Adrenal gland (tissue), 9 donors: ENCODE measurements at regions not wholly inside any gene's neighbourhood (a gene's known extent, or its start where the extent isn't known, plus 50 kb on each side); places are given as distances from the start of the nearest gene placed in this dataset.

Experiments used
- DNase-seq, 7 donors: peaks; one replicate each; pipeline ENCODE4 v3.0.0-alpha.2; 2019 to 2020
- H3K27ac ChIP-seq, 5 donors: fragments of 200-600 bp; sonication (generic) in 4 of 5; 1 replicate in 3 of 5; 2 replicates in 2 of 5; pipeline versions ENCODE4 v1.5.1 to v1.8.0; 2016 to 2020; ENCODE audit warnings: mild to moderate bottlenecking in 1 of 5
- H3K27me3 ChIP-seq: fragments of 200-600 bp; 2 replicates; pipeline ENCODE4 v1.8.0; 2021
- H3K36me3 ChIP-seq, 2 donors: fragments of 200-600 bp; replicated peaks in 1 of 2; 1 replicate in 1 of 2; 2 replicates in 1 of 2; pipeline versions ENCODE4 v1.5.1 to v1.8.0; 2018 to 2022
- H3K4me1 ChIP-seq, 2 donors: fragments of 200-600 bp; replicated peaks in 1 of 2; 1 replicate in 1 of 2; 2 replicates in 1 of 2; pipeline versions ENCODE4 v1.5.1 to v1.8.0; 2018 to 2021
- H3K4me3 ChIP-seq, 4 donors: fragments of 200-600 bp; sonication (generic) in 3 of 4; one replicate each; pipeline ENCODE4 v1.5.1; 2016 to 2018
- H3K9me3 ChIP-seq, 3 donors: fragments of 200-600 bp; sonication (generic) in 1 of 3; replicated peaks in 1 of 3; 1 replicate in 2 of 3; 2 replicates in 1 of 3; pipeline versions ENCODE4 v1.5.1 to v1.8.0; 2016 to 2021
- CTCF ChIP-seq, 6 experiments: fragments of 450-650 bp in 4 of 6; fragments of 200-600 bp in 2 of 6; sonication (generic) in 1 of 6; IDR thresholded peaks; 1 replicate in 5 of 6; 2 replicates in 1 of 6; pipeline versions ENCODE4 v1.5.1 to v1.8.0; 2016 to 2021; ENCODE audit warnings: antibody characterized with exemption in 6 of 6, mild to moderate bottlenecking in 2 of 6, moderate library complexity in 1 of 6
- POLR2A ChIP-seq, 2 donors: fragments of 450-650 bp; IDR thresholded peaks; one replicate each; pipeline ENCODE4 v1.6.1; 2017; ENCODE audit warnings: antibody characterized with exemption in 2 of 2, mild to moderate bottlenecking in 2 of 2, moderate library complexity in 1 of 2
- WGBS, 4 donors: extraction: QIAGEN DNeasy Blood & Tissue Kit in 2 of 4; methylation state at CpG; one replicate each; pipeline versions ENCODE4 v1.1.5 to v1.1.7; 2013 to 2017; 5-methylcytosine and 5-hydroxymethylcytosine counted together
- intact Hi-C, 2 donors: fragments of 100-400 bp; cut with DNase I; formaldehyde crosslinking; loops; one replicate each; pipeline versions ENCODE4 v1.14.1 to v1.15.0; 2022 to 2023
- donor health status: healthy with polysubstance abuse.
- donor health status: Bipolar disorder and iron deficiency.
- donor health status: DM: yes; HTN: yes; CAD: no.
- donor health status: DM: no; HTN: no; CAD: no.
- donor health status: DM: no; HTN: no; CAD: no.

GRCh38 chr7:95718577-95719410, 53.6 kb upstream of the DYNC1I1 start:
- Histone ChIP-seq H3K4me3 (no peak overlapping the region), H3K27ac (no peak overlapping the region), H3K9me3 (no peaks in the 10 kb centered on the region), H3K27me3 (peaks cover 11% of the 10 kb centered on the region), H3K36me3 (no peaks in the 10 kb centered on the region), H3K4me1 (no peaks in the 10 kb centered on the region)
- 46 to 57% (median 51%) methylated on average over 6 of the region's 6 CpGs for WGBS, 4 donors
- TF ChIP-seq CTCF (IDR thresholded peaks at IDR 0.05) = peak; percentile 15 to 52 (median 30)
- TF ChIP-seq POLR2A (IDR thresholded peaks at IDR 0.05) = no peak
- no peak for DNase-seq
- intact Hi-C loops = no loop called here

- intact Hi-C loops = no loop called here
These were observed 55.8 kb upstream of the DYNC1I1 start for GRCh38 chr7:95716357-95717122.

GRCh38 chr7:95715274-95715673, 57.1 kb upstream of the DYNC1I1 start:
- DNase-seq = no peak
- no peak overlapping the region for H3K27ac ChIP-seq
- H3K36me3 ChIP-seq = no peaks in the 10 kb centered on the region
- H3K9me3 ChIP-seq = no peaks in the 10 kb centered on the region
- no peaks in the 10 kb centered on the region for H3K4me1 ChIP-seq
- no peak overlapping the region for H3K4me3 ChIP-seq
- no peaks in the 10 kb centered on the region for H3K27me3 ChIP-seq
- intact Hi-C loops = no loop called here
- TF ChIP-seq CTCF (IDR thresholded peaks at IDR 0.05) (no peak), POLR2A (IDR thresholded peaks at IDR 0.05) (no peak)

More at GRCh38 chr7:95716357-95717122, 55.8 kb upstream of the DYNC1I1 start:
- no peak overlapping the region for H3K4me3 ChIP-seq
- H3K27me3 ChIP-seq = no peaks in the 10 kb centered on the region
- no peak for DNase-seq
- no peaks in the 10 kb centered on the region for H3K36me3 ChIP-seq
- no peaks in the 10 kb centered on the region for H3K9me3 ChIP-seq
- H3K4me1 ChIP-seq = no peaks in the 10 kb centered on the region
- H3K27ac ChIP-seq = no peak overlapping the region
- WGBS, 4 donors = 78 to 89% (median 85%) methylated on average over 5 of the region's 5 CpGs
- TF ChIP-seq CTCF (IDR thresholded peaks at IDR 0.05) = no peak
- no peak for TF ChIP-seq POLR2A (IDR thresholded peaks at IDR 0.05)

- no peak for DNase-seq
- no peak for TF ChIP-seq CTCF (IDR thresholded peaks at IDR 0.05)
- no peak for TF ChIP-seq POLR2A (IDR thresholded peaks at IDR 0.05)
- no peak overlapping the region for H3K4me3 ChIP-seq
- no peak overlapping the region for H3K27ac ChIP-seq
- intact Hi-C loops = no loop called here
- no peaks in the 10 kb centered on the region for H3K27me3 ChIP-seq
- no peaks in the 10 kb centered on the region for H3K4me1 ChIP-seq
- no peaks in the 10 kb centered on the region for H3K36me3 ChIP-seq
- H3K9me3 ChIP-seq = no peaks in the 10 kb centered on the region
These were observed 61.6 kb upstream of the DYNC1I1 start for GRCh38 chr7:95710711-95711110.
